ENCODE measurements at regions not wholly inside any gene's neighbourhood (a gene's known extent, or its start where the extent isn't known, plus 50 kb on each side); places are given as distances from the start of the nearest gene placed in this dataset.

DNA sequence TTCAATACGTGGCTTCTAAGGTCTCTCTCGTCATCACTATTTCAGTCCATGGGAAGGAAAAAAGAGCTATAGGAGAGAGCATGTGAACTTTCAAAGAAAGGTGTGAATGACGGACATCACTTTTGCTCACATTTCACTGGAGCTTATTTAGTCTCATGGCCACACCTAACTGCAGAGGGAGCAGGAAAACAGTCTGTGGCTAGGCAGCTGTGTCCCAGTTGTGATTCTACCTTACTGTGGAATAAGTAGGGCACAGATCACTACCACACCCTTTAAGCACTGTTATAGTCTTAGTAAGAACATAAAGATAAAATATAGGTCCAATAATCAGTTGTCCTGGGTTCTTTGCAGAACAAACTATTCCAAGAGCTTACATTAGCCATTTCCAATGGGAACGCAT, 192.9 kb downstream of the NRIP1 start:
- no peak for TF ChIP-seq EZH2 (IDR thresholded peaks at IDR 0.05; ENCODE audit: low read depth)
- TF ChIP-seq, protein P1, sequence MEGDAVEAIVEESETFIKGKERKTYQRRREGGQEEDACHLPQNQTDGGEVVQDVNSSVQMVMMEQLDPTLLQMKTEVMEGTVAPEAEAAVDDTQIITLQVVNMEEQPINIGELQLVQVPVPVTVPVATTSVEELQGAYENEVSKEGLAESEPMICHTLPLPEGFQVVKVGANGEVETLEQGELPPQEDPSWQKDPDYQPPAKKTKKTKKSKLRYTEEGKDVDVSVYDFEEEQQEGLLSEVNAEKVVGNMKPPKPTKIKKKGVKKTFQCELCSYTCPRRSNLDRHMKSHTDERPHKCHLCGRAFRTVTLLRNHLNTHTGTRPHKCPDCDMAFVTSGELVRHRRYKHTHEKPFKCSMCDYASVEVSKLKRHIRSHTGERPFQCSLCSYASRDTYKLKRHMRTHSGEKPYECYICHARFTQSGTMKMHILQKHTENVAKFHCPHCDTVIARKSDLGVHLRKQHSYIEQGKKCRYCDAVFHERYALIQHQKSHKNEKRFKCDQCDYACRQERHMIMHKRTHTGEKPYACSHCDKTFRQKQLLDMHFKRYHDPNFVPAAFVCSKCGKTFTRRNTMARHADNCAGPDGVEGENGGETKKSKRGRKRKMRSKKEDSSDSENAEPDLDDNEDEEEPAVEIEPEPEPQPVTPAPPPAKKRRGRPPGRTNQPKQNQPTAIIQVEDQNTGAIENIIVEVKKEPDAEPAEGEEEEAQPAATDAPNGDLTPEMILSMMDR (conservative IDR thresholded peaks at IDR 0.05), result no peak
